ENCODE measurements at regions not wholly inside any gene's neighbourhood (a gene's known extent, or its start where the extent isn't known, plus 50 kb on each side); places are given as distances from the start of the nearest gene placed in this dataset.

DNA sequence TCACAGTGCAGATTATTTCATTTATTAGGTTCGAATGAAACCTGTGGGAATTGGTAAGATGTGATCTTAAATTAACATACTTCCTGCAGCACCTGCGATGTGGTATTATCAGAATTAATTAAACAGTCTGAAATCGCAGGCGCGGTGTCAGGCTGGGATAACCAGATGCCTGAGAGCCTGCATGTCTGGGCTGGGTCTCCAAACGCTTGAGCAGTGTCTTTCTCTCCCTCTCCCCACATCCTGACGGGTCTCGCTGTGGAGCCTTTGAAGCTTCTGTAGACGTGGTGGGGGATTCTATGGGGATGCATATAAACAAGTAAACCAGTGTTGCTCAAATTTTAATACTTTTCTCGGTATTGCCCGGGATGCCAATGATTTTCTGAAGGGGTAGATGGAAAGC is 366.2 kb upstream of the SPRED2 start:
- Histone ChIP-seq H3K9me3 (no peaks in the 10 kb centered on the region), H3K27ac (no peak overlapping the region), H3K27me3 (no peaks in the 10 kb centered on the region), H3K4me3 (ENCODE audit: low read depth in 1 of 2, low read length in 1 of 2) (no peak overlapping the region), H3K36me3 (no peaks in the 10 kb centered on the region), H3K4me1 (ENCODE audit: control insufficient read depth in 1 of 2, insufficient read depth in 1 of 2, low read depth in 1 of 2, low read length in 1 of 2) (no peaks in the 10 kb centered on the region)
- no peak for TF ChIP-seq CTCF (IDR thresholded peaks at IDR 0.05)

DNA sequence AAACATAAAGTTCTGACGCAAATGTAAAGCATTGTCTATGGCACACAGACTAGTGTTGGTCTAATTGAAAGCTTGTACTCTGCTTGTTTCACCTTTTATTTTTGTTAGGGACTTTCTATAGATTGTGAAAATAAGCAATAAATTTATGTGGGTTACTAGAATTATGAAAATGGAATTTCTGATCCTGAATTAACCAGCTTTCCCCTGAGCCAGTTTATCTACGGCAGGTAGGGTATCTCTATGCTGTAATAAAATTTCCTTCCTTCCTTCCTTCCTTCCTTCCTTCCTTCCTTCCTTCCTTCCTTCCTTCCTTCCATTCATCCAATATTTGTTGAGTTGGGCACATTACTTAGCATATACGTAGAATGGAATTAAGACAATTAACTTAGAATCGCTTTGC is 362.6 kb upstream of the SPRED2 start:
- TF ChIP-seq CTCF (IDR thresholded peaks at IDR 0.05) = no peak
- no peaks in the 10 kb centered on the region for H3K27me3 ChIP-seq
- H3K4me1 ChIP-seq (ENCODE audit: control insufficient read depth in 1 of 2, insufficient read depth in 1 of 2, low read depth in 1 of 2, low read length in 1 of 2) = no peaks in the 10 kb centered on the region
- no peak overlapping the region for H3K4me3 ChIP-seq (ENCODE audit: low read depth in 1 of 2, low read length in 1 of 2)
- no peak overlapping the region for H3K27ac ChIP-seq
- no peaks in the 10 kb centered on the region for H3K36me3 ChIP-seq
- no peaks in the 10 kb centered on the region for H3K9me3 ChIP-seq

GRCh38 chr2:65791404-65791975 is 359.1 kb upstream of the SPRED2 start:
- Histone ChIP-seq H3K9me3 (no peaks in the 10 kb centered on the region), H3K27ac (no peak overlapping the region), H3K36me3 (no peaks in the 10 kb centered on the region), H3K4me1 (ENCODE audit: control insufficient read depth in 1 of 2, insufficient read depth in 1 of 2, low read depth in 1 of 2, low read length in 1 of 2) (no peaks in the 10 kb centered on the region), H3K27me3 (no peaks in the 10 kb centered on the region), H3K4me3 (ENCODE audit: low read depth in 1 of 2, low read length in 1 of 2) (no peak overlapping the region)
- no peak for TF ChIP-seq CTCF (IDR thresholded peaks at IDR 0.05)

DNA sequence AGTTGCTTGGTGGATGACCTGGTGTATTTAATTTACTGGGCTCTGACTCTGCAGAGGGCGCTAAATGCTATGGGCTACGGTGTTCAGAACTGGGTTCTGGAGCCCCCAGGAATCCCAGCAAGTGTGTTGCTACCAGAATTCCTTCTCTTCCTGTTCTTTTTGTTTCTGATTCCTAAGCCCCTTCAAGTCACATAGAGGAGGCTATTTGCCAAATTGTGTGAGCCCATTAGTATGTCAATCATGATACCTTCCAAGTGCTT is 358.2 kb upstream of the SPRED2 start:
- H3K27ac ChIP-seq = no peak overlapping the region
- H3K27me3 ChIP-seq = no peaks in the 10 kb centered on the region
- no peaks in the 10 kb centered on the region for H3K9me3 ChIP-seq
- no peaks in the 10 kb centered on the region for H3K4me1 ChIP-seq (ENCODE audit: control insufficient read depth in 1 of 2, insufficient read depth in 1 of 2, low read depth in 1 of 2, low read length in 1 of 2)
- no peaks in the 10 kb centered on the region for H3K36me3 ChIP-seq
- no peak for TF ChIP-seq CTCF (IDR thresholded peaks at IDR 0.05)
- H3K4me3 ChIP-seq (ENCODE audit: low read depth in 1 of 2, low read length in 1 of 2) = no peak overlapping the region

DNA sequence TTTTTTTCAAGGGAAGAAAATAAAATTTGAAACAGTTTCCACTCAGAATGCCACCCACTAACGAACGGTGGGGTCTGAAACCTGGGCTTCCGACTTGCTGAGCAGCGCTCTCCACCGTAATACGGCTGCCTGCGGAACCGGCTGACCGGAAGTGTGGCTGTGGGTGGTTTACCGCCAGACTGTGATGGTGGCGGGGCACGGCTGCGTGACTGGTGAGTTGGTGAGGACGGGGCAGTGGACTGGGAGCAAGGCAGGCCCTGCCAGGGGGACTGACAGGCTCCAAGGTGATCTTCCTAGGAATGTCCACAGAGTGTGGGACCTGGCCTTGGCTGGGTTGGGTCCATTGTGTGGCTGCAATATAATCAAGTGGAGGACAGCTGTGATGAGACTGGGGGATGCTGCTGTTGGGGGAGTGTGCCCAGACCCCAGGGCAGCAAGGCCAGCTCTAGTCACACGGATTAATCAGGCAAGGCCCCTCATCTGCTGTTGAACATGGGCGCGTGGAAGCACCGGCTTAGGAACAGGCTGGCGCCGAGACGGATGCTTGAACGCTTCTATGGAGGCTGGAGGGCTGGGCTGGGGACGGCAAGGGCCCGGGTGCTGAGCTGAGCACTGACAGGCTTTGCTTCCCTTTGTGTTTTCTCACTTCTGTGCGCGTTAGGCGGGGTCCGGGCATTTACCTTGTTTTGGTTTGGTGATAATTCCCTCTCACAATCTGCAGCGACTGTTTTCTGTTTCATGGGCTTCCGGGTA is 357.7 kb upstream of the SPRED2 start:
- no peaks in the 10 kb centered on the region for H3K9me3 ChIP-seq
- H3K36me3 ChIP-seq = no peaks in the 10 kb centered on the region
- no peak overlapping the region for H3K27ac ChIP-seq
- H3K27me3 ChIP-seq = no peaks in the 10 kb centered on the region
- no peaks in the 10 kb centered on the region for H3K4me1 ChIP-seq (ENCODE audit: control insufficient read depth in 1 of 2, insufficient read depth in 1 of 2, low read depth in 1 of 2, low read length in 1 of 2)
- H3K4me3 ChIP-seq (ENCODE audit: low read depth in 1 of 2, low read length in 1 of 2) = no peak overlapping the region
- no peak for TF ChIP-seq CTCF (IDR thresholded peaks at IDR 0.05)
